ACHN (cell line): ENCODE measurements at regions not wholly inside any gene's neighbourhood (a gene's known extent, or its start where the extent isn't known, plus 50 kb on each side); places are given as distances from the start of the nearest gene placed in this dataset.

Experiments
- DNase-seq: peaks from one replicate; pipeline ENCODE4 v3.0.0-alpha.2; 2015
- in situ Hi-C: cut with HindIII; loops from 2 replicates; pipeline ENCODE4 v1.10.0; 2017; ENCODE audit warnings: low sequenced_read_pairs, low pct_ligation_motif_present, low pct_unique_long_range_greater_than_20kb

- in situ Hi-C loops, result no loop called here
- no peak for DNase-seq
Measured at GRCh38 chr16:13633391-13633861, 286.5 kb upstream of the ERCC4 start.

- DNase-seq, result no peak
- in situ Hi-C loops, result no loop called here
Measured at GRCh38 chr16:13634253-13634652, 285.7 kb upstream of the ERCC4 start.

- DNase-seq, result no peak
- in situ Hi-C loops, result no loop called here
Measured at GRCh38 chr16:13634959-13635358, 285.0 kb upstream of the ERCC4 start.

GRCh38 chr16:13638218-13638617 lies 281.7 kb upstream of the ERCC4 start:
- in situ Hi-C loops, result no loop called here
- no peak for DNase-seq

GRCh38 chr16:13643412-13643811 lies 276.5 kb upstream of the ERCC4 start:
- no peak for DNase-seq
- in situ Hi-C loops, result no loop called here

- DNase-seq, result no peak
- in situ Hi-C loops, result no loop called here
Measured at GRCh38 chr16:13645601-13646245, 274.2 kb upstream of the ERCC4 start.

- in situ Hi-C loops, result no loop called here
- no peak for DNase-seq
Measured at GRCh38 chr16:13660807-13661206, 259.1 kb upstream of the ERCC4 start.

GRCh38 chr16:13665876-13666275 lies 254.1 kb upstream of the ERCC4 start:
- in situ Hi-C loops, result no loop called here

GRCh38 chr16:13672196-13672595 lies 247.8 kb upstream of the ERCC4 start:
- DNase-seq, result no peak
- in situ Hi-C loops, result no loop called here

More at GRCh38 chr16:13665876-13666275, 254.1 kb upstream of the ERCC4 start:
- no peak for DNase-seq

- no peak for DNase-seq
- in situ Hi-C loops, result no loop called here
Measured at GRCh38 chr16:13680021-13680889, 239.7 kb upstream of the ERCC4 start.

- in situ Hi-C loops, result no loop called here
Measured at GRCh38 chr16:13684819-13685563, 235.0 kb upstream of the ERCC4 start.

GRCh38 chr16:13696017-13696416 lies 223.9 kb upstream of the ERCC4 start:
- in situ Hi-C loops, result no loop called here
- no peak for DNase-seq

More at GRCh38 chr16:13684819-13685563, 235.0 kb upstream of the ERCC4 start:
- DNase-seq, result no peak

GRCh38 chr16:13697013-13697412 lies 222.9 kb upstream of the ERCC4 start:
- in situ Hi-C loops, result no loop called here
- no peak for DNase-seq

- DNase-seq, result no peak
- in situ Hi-C loops, result no loop called here
Measured at GRCh38 chr16:13697568-13697967, 222.4 kb upstream of the ERCC4 start.

GRCh38 chr16:13702614-13703013 lies 217.3 kb upstream of the ERCC4 start:
- no peak for DNase-seq
- in situ Hi-C loops, result no loop called here

GRCh38 chr16:13708347-13709120 lies 211.4 kb upstream of the ERCC4 start:
- DNase-seq, result no peak
- in situ Hi-C loops, result no loop called here

- in situ Hi-C loops, result no loop called here
- no peak for DNase-seq
Measured at GRCh38 chr16:13718748-13719147, 201.2 kb upstream of the ERCC4 start.

- in situ Hi-C loops, result no loop called here
- no peak for DNase-seq
Measured at GRCh38 chr16:13727943-13728342, 192.0 kb upstream of the ERCC4 start.
